ENCODE measurements at regions not wholly inside any gene's neighbourhood (a gene's known extent, or its start where the extent isn't known, plus 50 kb on each side); places are given as distances from the start of the nearest gene placed in this dataset.

DNA sequence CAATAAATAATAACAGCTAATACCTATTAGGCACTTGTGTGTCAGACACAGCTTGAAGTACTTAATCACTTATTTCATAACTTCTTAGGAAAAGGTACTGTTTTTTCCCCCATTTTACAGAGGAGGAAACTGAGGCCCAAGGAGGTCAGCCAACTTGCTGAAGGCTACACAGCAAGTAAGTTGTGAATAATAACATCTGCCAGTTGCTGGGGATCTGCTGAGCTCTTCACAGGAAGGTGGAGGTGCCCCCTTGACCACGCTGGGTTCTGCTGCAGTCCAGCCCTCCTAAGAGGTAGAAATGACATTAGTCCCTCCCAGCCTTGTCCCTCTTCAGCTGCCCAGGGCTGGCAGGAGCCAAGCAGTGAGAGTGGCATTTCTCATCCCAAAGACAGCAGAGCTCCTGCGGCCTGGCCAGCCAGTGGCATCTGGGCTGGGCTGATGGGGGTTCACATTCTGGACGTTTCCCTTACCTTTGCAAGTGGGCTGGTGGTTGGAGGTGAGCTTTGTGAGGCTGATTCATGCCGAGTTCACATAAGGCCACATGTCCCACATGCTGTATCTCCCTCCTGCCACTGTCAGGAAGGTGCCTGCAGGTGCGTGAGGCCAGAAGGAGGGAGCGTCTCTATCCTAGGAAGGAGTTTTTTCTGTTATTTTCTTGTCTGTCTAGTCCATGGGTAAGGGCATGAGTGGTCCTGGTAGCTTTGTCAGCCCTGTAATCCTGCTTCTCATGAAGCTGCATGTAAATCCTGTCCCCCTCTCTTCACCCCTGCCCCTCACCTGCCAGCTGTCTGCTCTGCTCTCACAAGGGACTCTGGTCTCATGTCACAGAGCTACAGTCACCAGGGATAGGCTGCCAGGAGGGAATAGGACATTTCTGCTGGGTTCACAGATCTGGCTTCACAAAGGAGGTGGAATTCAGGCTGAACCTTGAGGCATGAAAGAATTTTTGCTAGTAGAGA lies 171.7 kb downstream of the MACROH2A1 start:
- no peak for TF ChIP-seq CTCF (IDR thresholded peaks at IDR 0.05)
- TF ChIP-seq POLR2A (IDR thresholded peaks at IDR 0.05): no peak

Data from right lobe of liver (tissue), 4 donors.